CD4-positive, alpha-beta T cell treated with Interferon alpha-2 for 1 hour (primary cell): ENCODE measurements at regions not wholly inside any gene's neighbourhood (a gene's known extent, or its start where the extent isn't known, plus 50 kb on each side); places are given as distances from the start of the nearest gene placed in this dataset.
"Not testable (repeated sequence)": the region's sequence is repeated elsewhere in the genome, so short reads cannot be mapped to it uniquely, and the experiment has no call there.

ENCODE experiments used
- DNase-seq, 2 donors: peaks; one replicate each; pipeline ENCODE4 v3.0.0-alpha.2; 2020 to 2022

DNA sequence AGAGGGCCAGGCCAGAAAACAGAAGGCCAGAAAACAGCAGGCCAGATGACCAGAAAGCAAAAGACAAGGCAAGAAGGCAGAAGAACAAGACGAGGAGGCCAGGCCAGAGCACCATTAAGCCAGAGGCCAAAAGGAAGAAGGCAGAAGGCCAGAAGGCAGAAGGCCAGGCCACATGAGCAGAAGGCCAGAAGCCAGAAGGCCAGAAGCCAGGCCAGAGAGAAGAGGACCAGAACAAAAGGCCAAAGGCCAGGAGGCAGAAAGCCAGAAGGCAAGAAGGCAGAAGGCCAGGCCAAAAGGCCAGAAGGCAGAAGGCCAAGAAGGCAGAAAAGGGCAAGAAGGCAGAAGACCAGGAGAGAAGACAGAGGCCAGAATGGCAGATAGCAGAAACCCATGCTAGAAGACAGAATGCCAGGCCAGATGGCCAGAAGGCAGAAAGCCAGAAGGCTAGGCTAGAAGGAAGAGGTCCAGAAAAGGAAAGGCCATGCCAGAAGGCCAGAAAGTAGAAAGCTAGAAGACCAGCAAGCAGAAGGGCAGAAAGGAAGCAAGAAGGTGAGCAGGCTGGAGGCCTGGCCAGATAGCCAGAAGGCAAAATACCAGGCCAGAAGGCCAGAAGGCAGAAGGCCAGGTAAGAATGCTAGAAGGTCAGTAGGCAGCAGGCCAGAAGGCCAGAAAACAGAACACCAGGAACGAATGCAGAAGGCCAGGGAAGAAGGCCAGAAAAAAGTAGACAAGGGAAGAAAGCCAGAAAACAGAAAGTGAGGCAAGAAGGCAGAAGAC lies 187.6 kb downstream of the TUBA3C start:
- no peak for DNase-seq

DNA sequence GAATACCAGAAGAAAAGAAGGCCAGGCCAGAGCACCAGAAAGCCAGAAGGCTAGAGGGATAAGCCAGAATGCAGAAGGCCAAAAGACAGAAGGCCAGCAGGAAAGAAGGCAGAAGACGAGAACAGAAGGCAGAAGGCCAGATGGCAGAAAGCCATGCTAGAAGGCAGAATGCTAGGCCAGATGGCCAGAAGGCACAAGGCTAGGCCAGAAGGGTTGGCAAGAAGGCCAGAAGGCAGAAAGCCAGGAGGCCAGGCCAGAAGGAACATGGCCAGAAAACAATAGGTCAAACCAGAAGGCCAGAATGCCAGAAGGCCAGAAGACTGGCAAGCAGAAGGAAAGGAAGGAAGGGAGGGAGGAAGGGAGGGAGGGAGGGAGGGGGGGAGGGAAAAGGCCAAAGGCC lies 188.8 kb downstream of the TUBA3C start:
- no peak for DNase-seq

DNA sequence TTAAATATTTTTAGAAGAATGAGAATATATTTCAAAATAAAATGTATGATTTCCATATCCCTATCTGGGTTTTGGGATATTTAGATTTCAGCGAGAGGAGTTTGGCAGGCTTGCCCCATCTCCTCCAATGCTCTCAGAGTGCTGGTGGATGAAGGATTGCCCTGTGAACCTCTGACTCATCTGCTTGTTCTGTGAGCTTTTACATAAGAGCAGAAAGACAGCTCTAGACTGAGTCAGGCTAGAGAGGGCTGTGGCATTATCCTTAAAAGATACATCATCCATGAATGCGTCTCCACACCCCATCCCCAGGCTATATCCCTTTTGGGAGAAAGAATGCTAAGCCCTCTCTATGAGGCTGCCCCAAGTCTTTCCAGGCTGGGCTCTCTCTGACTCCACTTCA lies 190.6 kb downstream of the TUBA3C start:
- no peak for DNase-seq

DNA sequence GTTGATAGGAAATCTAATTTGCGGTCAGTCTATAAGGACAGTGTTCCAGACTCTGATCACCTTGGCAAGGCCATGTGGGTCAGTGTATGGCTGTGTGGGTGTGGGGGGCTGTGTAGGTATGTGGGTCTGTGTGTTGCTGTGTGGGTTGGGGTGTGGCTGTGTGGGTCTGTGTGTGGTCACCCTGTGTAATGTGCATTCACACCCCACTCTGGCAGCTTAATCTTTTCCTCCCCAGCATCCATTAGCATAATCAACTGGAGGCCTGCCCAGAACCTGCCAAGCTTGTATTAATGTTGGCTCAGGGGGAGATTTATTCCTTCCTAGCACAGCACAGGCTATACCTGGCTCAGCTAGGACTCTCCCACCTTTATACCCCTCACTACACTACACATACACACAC lies 203.2 kb downstream of the TUBA3C start:
- DNase-seq, result no peak

DNA sequence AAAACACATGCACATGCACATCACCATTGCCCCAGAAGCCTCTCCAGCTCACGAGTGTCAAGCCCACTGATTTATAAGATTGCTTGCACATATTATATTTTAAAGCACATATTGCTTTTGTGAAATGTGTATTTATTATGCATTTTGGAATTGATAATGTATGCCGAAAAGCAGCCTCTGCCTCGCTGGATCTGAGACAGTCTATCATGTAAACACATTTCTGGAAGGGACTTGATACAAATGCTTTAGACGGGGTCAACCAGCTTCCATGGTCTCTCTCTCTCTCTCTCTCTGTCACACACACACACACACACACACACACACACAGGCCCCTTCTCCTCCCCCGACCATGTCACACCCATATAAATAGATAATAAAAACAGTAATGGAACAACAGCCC lies 203.8 kb downstream of the TUBA3C start:
- DNase-seq, result no peak

DNA sequence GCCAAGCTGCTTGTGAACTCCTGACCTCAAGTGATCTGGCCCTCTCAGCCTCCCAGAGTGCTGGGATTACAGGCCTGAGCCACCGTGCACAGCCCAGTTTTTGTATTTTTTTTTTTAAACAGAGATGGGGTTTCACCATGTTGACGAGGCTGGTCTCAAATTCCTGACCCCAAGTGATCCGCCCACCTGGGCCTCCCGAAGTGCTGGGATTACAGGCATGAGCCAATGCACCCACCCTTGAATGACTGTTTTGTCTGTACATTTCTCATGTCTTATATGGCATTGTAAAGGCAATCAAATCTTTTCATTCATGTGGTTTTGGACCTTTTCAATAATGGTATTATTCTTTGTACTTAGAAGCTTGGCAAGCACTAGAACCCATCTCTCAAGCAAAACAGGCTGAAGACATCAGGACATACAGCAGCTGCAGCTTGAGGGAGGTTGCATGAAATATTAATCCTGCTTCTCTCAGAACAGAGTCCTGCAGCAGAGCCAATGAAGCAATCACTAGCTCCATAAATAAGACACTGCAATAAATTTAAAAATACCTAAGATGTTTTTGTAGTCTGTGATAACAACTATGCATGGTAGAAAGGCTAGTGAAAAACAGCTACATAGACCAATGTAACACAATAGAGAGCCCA lies 209.9 kb downstream of the TUBA3C start:
- no peak for DNase-seq

DNA sequence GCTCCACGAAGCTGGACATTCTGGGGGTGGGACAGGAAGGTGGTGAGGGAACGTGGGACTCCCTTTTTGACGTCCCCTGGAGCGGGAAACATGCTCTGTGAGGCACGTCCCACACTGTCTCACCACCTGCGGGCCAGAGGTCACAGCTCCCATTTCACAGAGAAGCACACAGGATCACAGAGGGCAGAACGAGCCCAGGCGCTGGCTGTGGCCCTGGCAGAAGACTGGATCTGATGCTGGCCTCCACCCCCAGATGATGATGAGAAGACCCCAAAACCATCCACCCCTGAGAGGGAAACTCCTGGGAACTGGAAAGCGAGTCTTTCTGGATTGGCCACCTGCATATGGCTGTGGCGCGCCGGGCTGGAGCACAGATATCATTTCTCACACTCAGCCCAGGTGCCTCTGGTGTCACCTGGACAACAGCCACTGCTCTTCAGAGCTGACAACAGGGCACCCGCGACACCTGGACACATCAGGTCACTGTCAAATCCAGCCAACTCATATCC lies 216.2 kb downstream of the TUBA3C start:
- no peak for DNase-seq

DNA sequence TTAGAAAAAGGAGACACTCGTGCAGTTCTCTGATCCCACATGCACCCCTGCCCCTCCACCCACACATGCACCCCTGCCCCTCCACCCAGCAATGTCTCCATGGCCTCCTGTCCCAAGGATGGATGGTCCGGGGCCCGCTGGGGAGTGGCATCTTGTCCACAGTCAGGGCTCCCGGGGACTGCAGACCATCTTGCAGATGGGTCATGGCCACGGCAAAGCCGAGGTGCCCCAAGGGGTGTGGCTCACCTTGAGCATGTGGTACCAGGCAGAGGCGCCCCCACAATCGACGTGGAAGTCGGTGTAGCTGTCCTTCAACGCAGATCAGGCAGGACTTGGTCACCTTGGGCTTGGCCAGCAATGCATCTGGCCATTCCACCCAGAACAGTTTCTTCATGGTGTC lies 216.7 kb downstream of the TUBA3C start:
- DNase-seq, result no peak

DNA sequence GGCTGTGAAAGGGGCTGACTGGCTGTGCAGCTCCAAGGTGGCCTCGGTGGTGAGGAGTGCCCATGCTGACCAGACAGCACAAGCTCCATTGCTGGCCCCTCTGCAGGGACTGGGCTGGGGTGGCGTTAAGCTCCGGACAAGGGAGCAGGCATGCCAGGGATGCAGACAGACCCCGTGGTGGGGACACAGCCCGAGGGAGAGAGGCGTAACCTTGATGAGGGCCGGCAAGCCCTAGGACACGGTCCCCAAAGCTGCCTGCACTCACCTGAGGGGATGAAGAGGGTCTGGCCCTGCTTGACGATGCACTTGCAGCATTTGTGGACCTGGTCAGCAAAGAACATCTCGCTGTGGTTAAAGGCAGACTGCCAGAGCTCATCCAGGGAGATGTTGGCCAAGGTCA lies 217.9 kb downstream of the TUBA3C start:
- DNase-seq, result not testable (repeated sequence)

DNA sequence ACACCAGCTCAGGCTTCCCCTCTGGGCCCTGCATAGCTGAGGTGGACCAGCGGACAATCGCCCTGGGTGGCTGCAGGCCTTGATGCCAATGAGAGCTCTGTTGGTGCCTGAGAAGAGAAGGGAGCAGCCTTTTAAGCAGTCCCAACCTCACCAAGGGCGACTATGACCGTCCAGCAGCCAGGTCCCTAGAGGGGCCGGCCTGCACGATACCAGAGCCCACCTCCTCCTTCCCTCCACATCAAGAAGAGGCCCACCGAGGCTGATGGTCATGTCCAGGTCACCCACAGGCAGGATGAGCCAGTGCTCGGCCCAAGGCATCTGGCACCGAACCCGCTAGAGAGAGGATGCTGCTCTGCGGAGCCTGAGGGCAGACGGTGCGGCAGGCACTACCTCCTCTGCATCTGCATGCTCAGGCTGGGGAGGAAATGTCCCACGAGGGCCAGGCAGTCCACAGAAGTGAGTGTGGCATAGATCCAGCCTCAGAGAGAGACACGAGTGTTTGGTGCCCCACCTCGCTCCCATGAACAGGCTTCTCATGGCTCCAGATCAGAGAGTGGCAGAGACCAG lies 219.4 kb downstream of the TUBA3C start:
- no peak for DNase-seq

DNA sequence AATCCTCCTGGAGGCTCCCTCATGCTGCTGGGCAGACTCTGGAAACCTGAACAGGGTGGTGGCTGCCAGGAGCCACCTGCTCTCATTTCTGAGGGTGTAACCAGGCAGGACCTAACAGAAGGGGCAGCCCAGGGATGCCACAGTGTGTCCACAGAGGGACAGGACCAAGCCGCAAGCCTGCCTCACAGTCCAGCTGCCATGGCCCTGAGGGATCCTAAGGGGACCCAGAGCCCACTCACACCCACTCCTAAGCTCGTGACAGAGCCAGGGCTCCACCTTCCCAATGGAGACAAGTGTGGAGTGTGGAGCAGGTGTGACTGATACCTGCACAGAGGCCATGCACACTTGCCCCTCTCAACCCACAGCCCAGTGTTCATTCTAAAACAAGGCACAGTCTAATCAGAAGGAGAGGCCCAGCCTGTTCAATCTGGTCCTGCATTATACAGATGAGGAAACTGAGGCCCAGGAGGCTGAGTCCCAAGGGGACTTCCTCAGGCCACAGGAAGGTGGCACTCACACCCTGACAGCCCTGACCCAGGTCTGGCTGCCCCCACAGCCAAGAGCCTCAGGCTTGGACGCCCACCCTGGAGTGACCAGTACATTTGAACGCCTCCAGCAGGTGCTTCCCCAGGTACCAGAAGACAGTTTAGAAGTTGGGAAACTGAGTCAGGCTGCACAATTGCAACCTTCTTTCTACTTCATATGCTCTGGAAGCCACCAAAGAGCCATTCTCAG lies 220.1 kb downstream of the TUBA3C start:
- DNase-seq, result no peak

DNA sequence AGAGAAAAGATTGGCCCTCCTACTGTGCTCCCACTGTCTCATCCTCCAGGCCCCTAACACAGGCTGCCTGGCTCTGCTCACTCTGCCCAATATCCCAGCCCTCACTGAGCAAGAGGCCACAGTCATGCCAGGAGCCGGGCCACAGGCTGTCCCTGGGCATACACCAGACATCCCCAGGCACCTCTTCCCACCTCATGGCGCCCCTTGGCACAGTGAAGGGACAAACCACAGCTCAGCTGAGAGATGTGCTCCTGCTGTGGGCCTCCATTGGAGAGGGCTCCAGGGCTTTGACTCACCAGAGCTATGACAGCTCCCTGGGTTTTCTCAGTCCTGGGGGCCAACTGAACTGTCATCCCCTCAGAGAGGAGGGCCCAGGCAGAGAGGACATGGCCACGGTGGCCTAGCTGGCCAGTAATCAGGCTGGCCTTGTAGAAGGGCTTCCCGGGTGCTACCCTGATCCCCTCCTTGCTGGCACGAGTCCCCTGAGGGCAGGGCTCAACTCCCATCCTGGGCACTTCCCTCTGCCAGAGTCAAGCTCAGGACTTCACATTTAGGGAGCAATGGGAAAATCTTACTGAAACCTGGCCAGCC lies 220.9 kb downstream of the TUBA3C start:
- DNase-seq, result no peak

DNA sequence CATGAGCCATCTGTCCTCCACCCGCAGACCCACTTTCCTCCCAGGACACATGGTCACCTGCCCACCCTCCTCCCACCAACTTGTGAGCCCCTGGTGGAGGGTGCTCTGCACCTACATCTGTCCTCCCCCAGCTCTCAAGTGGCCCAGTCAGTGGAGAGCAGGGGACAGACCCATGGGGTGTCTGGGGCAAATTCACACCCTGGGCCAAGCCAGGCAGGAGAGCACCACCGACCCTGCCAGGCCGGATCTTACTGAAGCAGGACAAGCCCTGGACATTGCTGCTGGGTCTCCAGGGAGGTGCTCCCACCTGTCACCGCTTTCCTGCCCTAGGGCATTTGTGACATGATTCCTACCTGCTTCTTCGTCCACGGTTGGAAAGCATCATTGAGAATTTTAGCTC lies 221.6 kb downstream of the TUBA3C start:
- no peak for DNase-seq

DNA sequence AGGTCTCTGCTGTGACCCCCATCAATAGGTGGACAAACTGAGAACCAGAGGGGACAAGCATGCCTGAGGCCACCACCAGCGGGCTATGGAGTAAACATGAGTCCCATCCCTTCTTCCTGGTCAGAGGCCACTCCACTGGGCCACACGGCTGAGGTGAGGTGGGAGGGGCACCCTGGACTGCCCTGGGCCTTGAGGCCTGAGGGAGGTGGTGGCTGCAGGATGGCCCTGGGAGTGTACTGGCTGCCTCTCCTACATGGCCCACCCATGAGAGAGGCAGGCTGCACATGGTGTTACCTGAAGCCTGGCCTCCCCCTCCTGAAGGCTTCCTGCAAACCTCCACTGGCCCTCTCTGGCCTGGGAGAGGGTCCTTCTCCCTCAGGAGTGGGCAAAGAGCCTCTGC lies 222.4 kb downstream of the TUBA3C start:
- DNase-seq, result no peak

DNA sequence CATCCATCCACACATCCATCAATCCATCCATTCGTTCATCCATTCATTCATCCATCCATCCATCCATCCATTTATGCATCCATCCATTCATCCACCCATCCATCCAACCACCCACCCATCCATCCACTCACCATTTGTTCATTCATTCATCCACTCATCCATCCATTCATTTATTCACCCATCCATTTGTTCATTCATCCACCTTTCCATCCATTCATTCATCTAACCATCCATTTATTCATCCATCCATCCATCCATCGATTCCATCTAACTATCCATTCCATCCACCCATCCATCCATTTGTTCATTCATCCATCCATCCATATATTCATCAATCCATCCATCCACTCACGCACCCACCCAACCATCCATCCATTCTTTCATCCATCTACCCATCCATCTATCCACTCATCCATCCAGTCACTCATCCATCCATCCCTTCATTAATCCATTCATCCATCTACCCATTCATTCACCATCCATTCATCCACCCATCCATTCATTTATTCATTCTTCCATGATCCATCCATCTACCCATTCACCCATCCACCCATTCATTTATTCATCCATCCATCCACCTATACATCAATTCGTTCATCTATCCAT lies 225.0 kb downstream of the TUBA3C start:
- no peak for DNase-seq

DNA sequence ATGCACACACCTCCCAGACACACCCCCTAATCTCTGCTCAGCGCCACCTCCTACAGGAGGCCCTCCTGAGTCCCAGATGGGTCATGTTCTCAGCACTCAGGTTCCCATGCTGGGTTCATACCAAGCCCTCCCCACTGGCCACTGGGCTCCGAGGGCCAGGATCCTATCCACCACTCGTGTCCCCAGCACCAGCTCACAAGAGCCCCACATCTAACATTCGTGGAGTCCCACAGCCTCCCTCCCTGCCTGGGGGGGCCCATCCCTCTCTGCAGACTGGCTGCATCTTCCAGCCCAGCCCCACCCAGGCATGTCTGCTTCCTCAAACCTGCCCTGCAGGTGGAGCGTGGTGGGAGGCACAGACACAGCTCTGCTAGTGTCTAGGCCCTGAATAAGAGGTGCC lies 227.4 kb downstream of the TUBA3C start:
- DNase-seq, result no peak

DNA sequence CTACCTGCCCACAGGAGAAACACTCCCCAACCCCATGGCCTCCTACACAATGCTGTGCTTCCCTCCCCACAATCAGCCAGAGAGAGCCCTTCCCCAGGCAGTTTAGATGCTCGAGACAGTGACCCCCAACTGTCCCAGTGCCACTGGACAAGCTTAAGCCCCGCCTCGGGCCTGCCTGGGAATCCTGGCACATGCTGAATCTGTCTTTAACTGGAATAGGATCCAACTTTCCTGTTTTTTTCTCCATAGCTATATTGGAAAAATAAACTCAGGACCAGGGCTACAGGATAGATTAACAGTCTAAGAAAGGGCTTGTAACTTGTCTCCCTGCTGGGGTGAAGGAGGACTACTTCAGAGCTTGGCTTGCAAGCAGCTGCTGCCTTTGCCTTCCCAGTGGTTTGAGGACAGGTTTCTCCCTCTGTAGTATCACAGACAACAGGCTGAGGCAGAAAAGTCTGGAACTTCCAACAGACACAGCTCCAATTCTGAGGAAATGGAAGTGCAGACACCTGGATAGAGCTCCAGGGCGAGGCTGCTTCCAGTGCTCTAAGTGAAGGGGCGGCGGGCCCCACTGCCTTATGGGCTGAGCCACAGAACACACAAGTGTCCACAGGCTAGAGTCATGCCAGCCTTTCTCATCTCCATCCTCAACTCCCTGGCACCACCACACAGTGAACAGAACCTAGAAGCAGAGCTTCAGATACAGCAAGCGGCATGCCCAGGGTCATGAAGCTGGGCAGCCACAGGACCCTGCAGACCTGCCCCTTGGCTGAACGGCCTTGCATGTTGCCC lies 228.3 kb downstream of the TUBA3C start:
- DNase-seq, result no peak

DNA sequence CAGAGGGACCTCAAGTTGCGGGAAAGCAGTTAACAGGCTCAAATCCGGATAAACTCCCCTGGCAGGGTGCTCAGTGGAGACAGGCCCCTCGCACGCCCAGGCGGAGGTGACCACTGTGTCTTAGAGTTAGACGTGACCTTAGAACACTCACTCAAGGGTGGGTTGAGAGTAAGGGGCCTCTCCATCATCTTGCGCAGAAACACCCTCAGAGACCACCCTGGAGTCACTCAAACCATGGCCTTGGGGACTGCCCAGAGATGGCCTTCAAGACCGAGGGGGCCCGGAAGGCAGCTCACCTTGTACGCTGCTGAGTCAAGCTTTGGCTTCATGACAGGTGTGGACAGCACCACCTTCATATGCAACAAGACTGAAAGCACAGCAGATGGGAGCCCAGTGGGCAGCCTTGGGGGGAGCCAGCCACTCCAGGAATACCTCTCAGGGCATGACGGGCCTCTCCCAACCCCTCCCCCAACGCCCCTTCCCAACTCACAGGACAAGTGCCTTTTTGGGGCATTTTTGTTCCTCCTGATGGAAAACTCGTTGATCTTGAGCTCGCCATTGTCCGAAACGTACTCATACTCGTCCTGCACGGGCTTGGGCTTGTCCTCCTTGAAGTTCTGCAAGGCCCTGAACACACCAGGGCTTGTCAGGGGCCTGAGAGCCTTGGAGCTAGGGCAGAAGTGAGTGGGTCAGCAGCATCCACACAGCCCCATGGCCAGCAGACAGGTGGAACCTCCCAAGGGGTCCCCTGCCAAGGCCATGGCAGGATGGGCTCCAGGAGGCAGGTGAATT lies 229.2 kb downstream of the TUBA3C start:
- DNase-seq, result no peak

DNA sequence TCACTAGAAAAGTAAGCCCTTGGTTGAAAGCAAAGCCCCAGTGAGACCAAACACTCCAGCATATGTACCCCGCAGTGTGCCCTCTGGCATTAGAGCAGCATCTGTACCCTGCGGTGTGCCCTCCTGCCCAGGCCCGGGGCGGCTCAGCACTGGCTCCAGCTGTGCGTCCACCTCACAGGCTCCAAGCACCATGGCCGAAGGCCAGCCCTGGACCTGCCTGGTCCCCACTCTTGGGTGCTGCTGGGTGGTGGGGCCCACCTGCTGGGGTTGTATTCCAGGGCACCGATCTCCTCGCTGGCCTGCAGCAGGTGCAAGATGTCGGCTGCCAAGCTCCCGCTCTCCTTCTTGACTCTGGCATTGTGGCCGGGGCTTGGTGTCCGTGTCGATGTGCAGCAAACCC lies 230.2 kb downstream of the TUBA3C start:
- DNase-seq, result no peak

DNA sequence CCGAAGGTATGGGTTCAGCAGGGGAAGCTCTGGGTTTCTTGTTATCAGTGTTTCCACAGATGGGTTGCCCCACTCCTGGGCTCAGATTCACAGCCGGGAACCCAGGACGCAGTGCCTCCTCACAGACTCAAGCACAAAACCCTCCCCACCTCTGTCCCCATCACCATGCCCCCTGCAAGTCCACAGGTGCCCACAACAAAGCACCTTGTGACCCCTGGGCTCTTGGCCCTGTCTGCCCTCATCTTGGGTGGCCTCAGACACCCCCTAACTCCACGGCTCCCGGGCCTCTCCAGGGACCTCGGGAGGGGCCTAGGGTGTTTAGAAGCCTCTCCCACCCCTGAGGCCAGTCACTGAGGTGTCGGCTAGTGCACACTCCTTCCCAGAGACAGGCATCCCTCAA lies 231.7 kb downstream of the TUBA3C start:
- no peak for DNase-seq

DNA sequence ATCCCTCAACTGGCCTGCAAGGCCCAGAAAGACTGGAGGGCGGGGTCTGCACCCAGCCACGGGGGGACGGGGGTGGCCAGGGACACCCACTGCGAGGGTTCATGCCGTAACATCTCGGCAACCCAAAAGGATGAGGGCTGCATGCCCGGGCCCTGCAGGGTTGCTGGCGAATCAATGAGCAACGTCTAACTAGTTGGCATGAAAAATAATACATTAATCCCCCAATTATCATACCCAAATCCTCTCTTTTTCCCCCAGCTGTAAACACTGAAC lies 232.2 kb downstream of the TUBA3C start:
- DNase-seq, result no peak
